Neutrophil (primary cell): ENCODE measurements at regions not wholly inside any gene's neighbourhood (a gene's known extent, or its start where the extent isn't known, plus 50 kb on each side); places are given as distances from the start of the nearest gene placed in this dataset.

Experiments used
- H3K27ac ChIP-seq: fragments of 200-600 bp; sonication (generic); 2 replicates; pipeline ENCODE4 v1.5.1; 2016; ENCODE audit warnings: mild to moderate bottlenecking, moderate library complexity
- H3K27me3 ChIP-seq: fragments of 200-600 bp; sonication (generic); 2 replicates; pipeline ENCODE4 v1.6.0; 2016; ENCODE audit warnings: mild to moderate bottlenecking
- H3K36me3 ChIP-seq: fragments of 200-600 bp; sonication (generic); 2 replicates; pipeline ENCODE4 v1.5.1; 2017
- H3K4me1 ChIP-seq, 2 experiments: fragments of 200-600 bp in 1 of 2; sonication (generic) in 1 of 2; 1 replicate in 1 of 2; 2 replicates in 1 of 2; pipeline versions ENCODE4 v1.5.1 to v1.6.1; 2013 to 2016; ENCODE audit warnings: low read depth in 1 of 2, low read length in 1 of 2, mild to moderate bottlenecking in 1 of 2, moderate library complexity in 1 of 2; ENCODE audit not compliant: control insufficient read depth in 1 of 2, insufficient read depth in 1 of 2
- H3K4me3 ChIP-seq, 2 experiments: fragments of 200-600 bp in 1 of 2; sonication (generic) in 1 of 2; 1 replicate in 1 of 2; 2 replicates in 1 of 2; pipeline ENCODE4 v1.5.1; 2013 to 2016; ENCODE audit warnings: low read depth in 1 of 2, low read length in 1 of 2, mild to moderate bottlenecking in 1 of 2, moderate library complexity in 1 of 2
- H3K9me3 ChIP-seq: fragments of 200-600 bp; sonication (generic); 2 replicates; pipeline ENCODE4 v1.5.1; 2016
- TF ChIP-seq, protein P1 (sequence below): fragments of 200-600 bp; sonication (generic); IDR thresholded peaks from 2 replicates; pipeline ENCODE4 v1.5.1; 2016; ENCODE audit warnings: antibody characterized with exemption

DNA sequence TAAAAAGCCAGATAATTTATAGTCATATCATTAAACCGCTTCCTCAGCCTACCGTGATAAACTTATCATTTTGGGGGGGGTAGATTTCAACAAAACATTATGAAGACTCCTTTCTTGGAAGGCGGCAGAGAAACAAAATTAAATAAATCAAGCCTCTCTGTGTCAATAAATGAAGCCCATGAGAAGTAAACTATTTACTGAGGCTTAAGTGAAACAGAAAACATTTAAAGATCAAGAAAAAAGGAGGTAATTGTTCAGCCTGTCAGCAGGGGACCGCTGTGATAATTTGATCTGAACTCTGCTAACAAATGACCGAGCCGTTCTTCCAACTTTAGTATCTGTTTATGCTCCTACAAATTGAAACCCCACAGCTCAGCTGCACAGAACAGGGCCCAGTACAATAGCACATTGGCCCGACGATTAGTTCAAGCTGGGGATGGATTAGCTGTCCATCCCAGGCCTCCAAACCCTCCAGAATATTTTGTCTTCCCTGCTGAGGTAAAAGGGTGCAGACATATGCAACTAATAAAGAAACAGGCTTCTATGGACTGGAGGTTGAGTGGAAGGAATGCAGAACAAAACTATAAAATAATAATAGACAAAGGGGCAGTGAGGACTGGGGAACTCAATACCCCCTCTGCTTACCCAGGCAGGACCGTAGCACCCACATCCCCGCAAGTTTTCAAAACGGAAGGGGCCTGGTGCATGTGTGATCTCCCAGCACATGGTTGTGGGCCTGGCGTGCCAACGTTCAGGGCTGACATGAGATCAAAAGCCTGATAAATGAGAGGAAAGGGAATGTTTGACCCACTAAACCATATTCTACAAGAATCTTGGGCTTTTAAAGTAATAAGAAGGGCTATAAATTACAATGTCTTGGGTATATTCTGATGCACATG, 298.1 kb upstream of the IRX5 start:
- Histone ChIP-seq H3K27ac (no peak overlapping the region), H3K4me1 (no peaks in the 10 kb centered on the region), H3K9me3 (no peaks in the 10 kb centered on the region), H3K4me3 (no peak overlapping the region), H3K36me3 (no peaks in the 10 kb centered on the region), H3K27me3 (peaks cover 17% of the 10 kb centered on the region)
- TF ChIP-seq, protein P1, sequence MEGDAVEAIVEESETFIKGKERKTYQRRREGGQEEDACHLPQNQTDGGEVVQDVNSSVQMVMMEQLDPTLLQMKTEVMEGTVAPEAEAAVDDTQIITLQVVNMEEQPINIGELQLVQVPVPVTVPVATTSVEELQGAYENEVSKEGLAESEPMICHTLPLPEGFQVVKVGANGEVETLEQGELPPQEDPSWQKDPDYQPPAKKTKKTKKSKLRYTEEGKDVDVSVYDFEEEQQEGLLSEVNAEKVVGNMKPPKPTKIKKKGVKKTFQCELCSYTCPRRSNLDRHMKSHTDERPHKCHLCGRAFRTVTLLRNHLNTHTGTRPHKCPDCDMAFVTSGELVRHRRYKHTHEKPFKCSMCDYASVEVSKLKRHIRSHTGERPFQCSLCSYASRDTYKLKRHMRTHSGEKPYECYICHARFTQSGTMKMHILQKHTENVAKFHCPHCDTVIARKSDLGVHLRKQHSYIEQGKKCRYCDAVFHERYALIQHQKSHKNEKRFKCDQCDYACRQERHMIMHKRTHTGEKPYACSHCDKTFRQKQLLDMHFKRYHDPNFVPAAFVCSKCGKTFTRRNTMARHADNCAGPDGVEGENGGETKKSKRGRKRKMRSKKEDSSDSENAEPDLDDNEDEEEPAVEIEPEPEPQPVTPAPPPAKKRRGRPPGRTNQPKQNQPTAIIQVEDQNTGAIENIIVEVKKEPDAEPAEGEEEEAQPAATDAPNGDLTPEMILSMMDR: no peak

- H3K36me3 ChIP-seq: no peaks in the 10 kb centered on the region
- peaks cover 15% of the 10 kb centered on the region for H3K27me3 ChIP-seq
- no peak overlapping the region for H3K4me3 ChIP-seq
- H3K4me1 ChIP-seq: no peaks in the 10 kb centered on the region
- no peaks in the 10 kb centered on the region for H3K9me3 ChIP-seq
- TF ChIP-seq, protein P1: no peak
- no peak overlapping the region for H3K27ac ChIP-seq
These were observed 298.9 kb upstream of the IRX5 start for GRCh38 chr16:54631782-54632181.

DNA sequence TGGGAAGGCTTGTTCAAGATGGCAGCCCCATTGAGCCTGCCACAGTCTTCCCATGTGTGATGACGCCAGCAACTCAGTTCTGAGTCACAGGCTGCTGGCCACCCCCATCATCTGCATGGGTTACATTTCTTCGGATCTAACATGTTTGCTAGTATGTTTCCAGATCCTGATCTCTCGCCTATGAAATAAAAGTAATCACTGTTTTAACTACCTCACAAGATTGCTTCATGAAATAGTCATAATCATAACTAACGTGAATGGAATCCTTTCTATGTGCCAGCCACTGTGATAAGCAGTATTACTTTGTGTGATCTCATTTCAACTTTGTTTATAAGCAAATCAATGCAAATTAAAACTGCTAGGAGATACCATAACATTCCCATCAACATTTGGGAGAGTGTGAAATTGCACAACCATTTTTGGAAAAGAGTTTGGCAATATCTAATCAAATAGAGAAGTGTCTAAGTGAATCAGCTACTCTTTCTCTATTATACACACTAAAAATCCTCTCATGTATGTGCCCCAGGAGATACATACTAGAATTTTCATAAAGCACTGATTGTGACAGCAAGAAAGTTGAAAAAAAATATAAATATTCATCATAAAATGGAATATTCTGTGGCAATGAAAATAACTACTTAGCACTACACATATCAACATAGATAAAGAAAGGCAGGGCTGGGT, 300.2 kb upstream of the IRX5 start:
- peaks cover 5% of the 10 kb centered on the region for H3K27me3 ChIP-seq
- H3K36me3 ChIP-seq: no peaks in the 10 kb centered on the region
- H3K27ac ChIP-seq: no peak overlapping the region
- H3K4me3 ChIP-seq: no peak overlapping the region
- H3K9me3 ChIP-seq: no peaks in the 10 kb centered on the region
- H3K4me1 ChIP-seq: no peaks in the 10 kb centered on the region
- TF ChIP-seq, protein P1: no peak

GRCh38 chr16:54628796-54629625, 301.7 kb upstream of the IRX5 start:
- H3K27ac ChIP-seq: no peak overlapping the region

DNA sequence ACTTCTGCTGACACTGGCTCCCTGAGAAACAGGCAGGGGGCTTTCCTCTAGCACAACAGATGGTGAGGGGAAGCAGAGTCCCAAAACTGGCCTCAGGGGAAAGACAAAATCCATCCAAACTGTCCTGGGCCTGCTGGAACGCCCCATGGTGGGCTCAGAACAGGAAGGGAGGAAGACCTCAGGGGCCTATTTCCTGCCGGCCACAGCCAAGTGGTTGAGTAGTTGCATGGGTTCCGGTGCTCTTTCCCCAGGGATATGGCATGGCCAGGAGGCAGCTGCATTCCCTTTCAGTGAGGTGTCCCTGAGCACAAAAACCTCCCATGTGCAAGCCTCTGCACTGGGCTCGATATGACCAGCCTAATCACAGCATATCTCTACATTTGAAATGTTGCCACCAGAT, 303.0 kb upstream of the IRX5 start:
- H3K4me3 ChIP-seq: no peak overlapping the region
- H3K36me3 ChIP-seq: no peaks in the 10 kb centered on the region
- H3K27me3 ChIP-seq: no peaks in the 10 kb centered on the region
- H3K4me1 ChIP-seq: no peaks in the 10 kb centered on the region
- H3K9me3 ChIP-seq: no peaks in the 10 kb centered on the region
- no peak overlapping the region for H3K27ac ChIP-seq
- TF ChIP-seq, protein P1: no peak

More at GRCh38 chr16:54628796-54629625, 301.7 kb upstream of the IRX5 start:
- Histone ChIP-seq H3K27me3 (no peaks in the 10 kb centered on the region), H3K4me1 (no peaks in the 10 kb centered on the region), H3K9me3 (no peaks in the 10 kb centered on the region), H3K36me3 (no peaks in the 10 kb centered on the region), H3K4me3 (no peak overlapping the region)
- TF ChIP-seq, protein P1: no peak
